ENCODE measurements at regions not wholly inside any gene's neighbourhood (a gene's known extent, or its start where the extent isn't known, plus 50 kb on each side); places are given as distances from the start of the nearest gene placed in this dataset.

DNA sequence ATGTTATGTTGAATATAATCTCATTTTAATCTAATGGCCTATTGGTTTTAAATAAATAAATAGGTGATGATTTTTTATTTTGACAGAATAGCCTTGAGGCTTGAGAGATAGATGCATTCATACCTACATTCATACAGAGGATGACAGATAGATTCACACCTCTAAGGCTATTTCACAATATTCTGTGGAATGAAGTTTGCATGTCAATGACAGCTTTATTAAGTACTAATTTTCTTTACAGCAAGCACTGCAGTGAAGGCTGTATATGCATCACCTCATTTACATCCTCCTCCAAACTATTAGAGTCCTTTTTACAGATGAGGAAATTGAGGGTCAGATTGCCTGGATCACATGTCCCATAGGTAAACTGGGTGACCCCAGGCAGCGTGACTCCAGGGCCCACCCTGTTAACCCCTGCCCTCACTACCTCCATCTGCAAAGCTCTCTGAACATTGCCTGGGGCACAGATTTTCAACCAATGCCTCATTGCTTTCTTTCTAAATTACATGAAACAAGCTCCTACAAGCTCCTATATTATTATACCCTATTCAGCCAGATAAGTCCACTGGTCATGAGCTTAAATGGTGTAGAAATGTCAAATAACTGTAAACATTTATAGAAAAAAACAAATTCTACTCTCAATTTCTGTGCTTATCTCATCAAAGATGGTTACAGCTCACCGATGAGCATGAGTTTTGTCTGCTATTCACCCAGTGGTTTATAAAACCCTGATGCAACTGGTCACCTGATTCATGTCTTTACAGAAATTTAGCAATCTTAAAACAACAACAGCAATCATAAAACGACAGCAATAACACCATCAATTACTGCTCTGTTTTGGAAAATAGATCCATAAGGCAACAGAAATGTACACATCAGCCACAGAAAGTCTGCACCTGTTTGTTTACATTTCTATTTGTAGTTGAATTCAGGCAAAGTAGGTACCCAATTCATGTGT lies 338.0 kb downstream of the NSG2 start:
- H3K27ac ChIP-seq, result no peak overlapping the region
- DNase-seq, result no peak
- TF ChIP-seq, protein P1, sequence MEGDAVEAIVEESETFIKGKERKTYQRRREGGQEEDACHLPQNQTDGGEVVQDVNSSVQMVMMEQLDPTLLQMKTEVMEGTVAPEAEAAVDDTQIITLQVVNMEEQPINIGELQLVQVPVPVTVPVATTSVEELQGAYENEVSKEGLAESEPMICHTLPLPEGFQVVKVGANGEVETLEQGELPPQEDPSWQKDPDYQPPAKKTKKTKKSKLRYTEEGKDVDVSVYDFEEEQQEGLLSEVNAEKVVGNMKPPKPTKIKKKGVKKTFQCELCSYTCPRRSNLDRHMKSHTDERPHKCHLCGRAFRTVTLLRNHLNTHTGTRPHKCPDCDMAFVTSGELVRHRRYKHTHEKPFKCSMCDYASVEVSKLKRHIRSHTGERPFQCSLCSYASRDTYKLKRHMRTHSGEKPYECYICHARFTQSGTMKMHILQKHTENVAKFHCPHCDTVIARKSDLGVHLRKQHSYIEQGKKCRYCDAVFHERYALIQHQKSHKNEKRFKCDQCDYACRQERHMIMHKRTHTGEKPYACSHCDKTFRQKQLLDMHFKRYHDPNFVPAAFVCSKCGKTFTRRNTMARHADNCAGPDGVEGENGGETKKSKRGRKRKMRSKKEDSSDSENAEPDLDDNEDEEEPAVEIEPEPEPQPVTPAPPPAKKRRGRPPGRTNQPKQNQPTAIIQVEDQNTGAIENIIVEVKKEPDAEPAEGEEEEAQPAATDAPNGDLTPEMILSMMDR (IDR thresholded peaks at IDR 0.05; ENCODE audit: low read depth, low read length, missing control alignments), result no peak
- H3K4me3 ChIP-seq (ENCODE audit: low read depth, low read length), result no peak overlapping the region
- H3K27me3 ChIP-seq (replicated peaks), result no peaks in the 10 kb centered on the region
- in situ Hi-C loops (cut with HindIII; ENCODE audit: low pct_ligation_motif_present, low sequenced_read_pairs), result no loop called here
- no peaks in the 10 kb centered on the region for H3K36me3 ChIP-seq (replicated peaks)

DNA sequence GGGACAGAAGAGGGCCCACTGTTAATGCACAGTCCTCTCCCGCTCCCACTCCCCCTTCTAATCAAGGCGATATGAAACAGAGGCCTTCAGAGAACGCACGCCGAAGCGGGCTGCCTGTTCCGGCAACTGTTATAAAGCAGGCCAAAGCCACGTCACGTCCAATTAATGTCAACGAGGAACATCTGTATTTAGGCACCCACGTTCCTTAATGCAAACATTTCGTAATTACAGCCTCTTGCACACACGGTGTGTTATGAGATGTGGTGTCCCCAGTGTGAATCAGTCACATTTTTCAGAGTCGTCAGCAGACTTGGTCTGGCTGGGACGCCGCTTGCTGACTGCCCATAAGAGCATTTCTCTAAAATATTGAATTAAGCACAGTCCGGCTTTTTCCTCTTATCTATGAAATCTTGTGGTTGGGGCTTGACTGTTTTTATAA lies 339.0 kb downstream of the NSG2 start:
- no peak overlapping the region for H3K4me3 ChIP-seq (ENCODE audit: low read depth, low read length)
- no peak overlapping the region for H3K27ac ChIP-seq
- H3K36me3 ChIP-seq (replicated peaks), result no peaks in the 10 kb centered on the region
- no peak for DNase-seq
- no peaks in the 10 kb centered on the region for H3K27me3 ChIP-seq (replicated peaks)
- TF ChIP-seq, protein P1 (IDR thresholded peaks at IDR 0.05; ENCODE audit: low read depth, low read length, missing control alignments), result no peak
- in situ Hi-C loops (cut with HindIII; ENCODE audit: low pct_ligation_motif_present, low sequenced_read_pairs), result no loop called here

DNA sequence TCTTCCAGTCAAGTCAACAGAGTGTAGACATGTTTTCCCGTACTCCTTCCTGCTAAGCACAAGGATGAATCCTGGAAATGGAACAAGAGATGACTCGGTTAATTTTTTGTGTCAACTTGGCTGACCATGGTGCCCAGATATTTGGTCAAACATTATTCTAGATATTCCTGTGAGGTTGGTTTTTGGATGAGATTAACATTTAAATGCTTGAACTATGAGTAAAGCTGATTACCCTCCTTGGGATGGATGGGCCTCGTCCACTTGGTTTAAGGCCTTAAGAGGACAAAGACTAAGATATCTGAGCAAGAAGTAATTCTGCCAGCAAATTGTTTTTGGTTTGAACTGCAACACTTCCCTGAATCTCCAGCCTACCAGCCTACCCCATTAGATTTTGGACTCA lies 338.1 kb upstream of the MSX2 start:
- TF ChIP-seq, protein P1 (IDR thresholded peaks at IDR 0.05; ENCODE audit: low read depth, low read length, missing control alignments), result no peak
- Histone ChIP-seq H3K27me3 (replicated peaks) (no peaks in the 10 kb centered on the region), H3K27ac (no peak overlapping the region), H3K4me3 (ENCODE audit: low read depth, low read length) (no peak overlapping the region), H3K36me3 (replicated peaks) (no peaks in the 10 kb centered on the region)
- in situ Hi-C loops (cut with HindIII; ENCODE audit: low pct_ligation_motif_present, low sequenced_read_pairs), result no loop called here
- DNase-seq, result no peak

- H3K27ac ChIP-seq, result no peak overlapping the region
- TF ChIP-seq, protein P1 (IDR thresholded peaks at IDR 0.05; ENCODE audit: low read depth, low read length, missing control alignments), result no peak
- no peak for DNase-seq
- no peak overlapping the region for H3K4me3 ChIP-seq (ENCODE audit: low read depth, low read length)
- in situ Hi-C loops (cut with HindIII; ENCODE audit: low pct_ligation_motif_present, low sequenced_read_pairs), result no loop called here
- H3K36me3 ChIP-seq (replicated peaks), result no peaks in the 10 kb centered on the region
- H3K27me3 ChIP-seq (replicated peaks), result no peaks in the 10 kb centered on the region
These were observed 337.5 kb upstream of the MSX2 start for GRCh38 chr5:174386846-174387245.

- in situ Hi-C loops (cut with HindIII; ENCODE audit: low pct_ligation_motif_present, low sequenced_read_pairs), result no loop called here
- Histone ChIP-seq H3K4me3 (ENCODE audit: low read depth, low read length) (no peak overlapping the region), H3K36me3 (replicated peaks) (no peaks in the 10 kb centered on the region), H3K27me3 (replicated peaks) (no peaks in the 10 kb centered on the region), H3K27ac (no peak overlapping the region)
- no peak for DNase-seq
- TF ChIP-seq, protein P1 (IDR thresholded peaks at IDR 0.05; ENCODE audit: low read depth, low read length, missing control alignments), result no peak
These were observed 336.9 kb upstream of the MSX2 start for GRCh38 chr5:174387448-174387847.

Data from brain microvascular endothelial cell (primary cell).